GM19455 (cell line): ENCODE measurements at regions not wholly inside any gene's neighbourhood (a gene's known extent, or its start where the extent isn't known, plus 50 kb on each side); places are given as distances from the start of the nearest gene placed in this dataset.

ENCODE experiments used
- ATAC-seq: cut with Tn5 transposase; IDR thresholded peaks from one replicate; pipeline ENCODE4 v1.9.1; 2021; ENCODE audit not compliant: unreplicated experiment

- no peak for ATAC-seq
These were observed 1237.6 kb downstream of the EFNB2 start for GRCh38 chr13:105297839-105298238.

GRCh38 chr13:105291987-105292386 is 1243.5 kb downstream of the EFNB2 start:
- no peak for ATAC-seq

DNA sequence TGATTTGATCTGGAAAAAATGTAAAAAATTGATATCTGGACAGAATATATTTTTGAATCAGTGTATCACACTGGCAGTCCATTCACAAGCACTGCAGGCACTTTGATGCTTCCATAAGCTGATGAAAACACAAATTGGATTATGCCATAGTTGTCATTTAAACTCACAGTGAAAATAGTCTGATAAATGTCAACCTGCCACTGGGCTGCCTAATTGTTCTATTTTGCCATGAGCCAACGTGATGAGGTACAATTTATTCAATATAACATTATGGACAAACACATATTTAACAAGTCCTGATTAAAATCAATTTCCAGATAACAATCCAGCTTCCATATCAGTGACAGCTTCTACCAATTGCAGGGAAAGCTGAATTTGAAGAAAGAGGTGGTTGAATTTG is 1244.9 kb downstream of the EFNB2 start:
- ATAC-seq: no peak

- no peak for ATAC-seq
These were observed 1249.9 kb downstream of the EFNB2 start for GRCh38 chr13:105285526-105285925.

- no peak for ATAC-seq
These were observed 1252.8 kb downstream of the EFNB2 start for GRCh38 chr13:105282406-105283285.

GRCh38 chr13:105278943-105279381 is 1256.5 kb downstream of the EFNB2 start:
- ATAC-seq: no peak

DNA sequence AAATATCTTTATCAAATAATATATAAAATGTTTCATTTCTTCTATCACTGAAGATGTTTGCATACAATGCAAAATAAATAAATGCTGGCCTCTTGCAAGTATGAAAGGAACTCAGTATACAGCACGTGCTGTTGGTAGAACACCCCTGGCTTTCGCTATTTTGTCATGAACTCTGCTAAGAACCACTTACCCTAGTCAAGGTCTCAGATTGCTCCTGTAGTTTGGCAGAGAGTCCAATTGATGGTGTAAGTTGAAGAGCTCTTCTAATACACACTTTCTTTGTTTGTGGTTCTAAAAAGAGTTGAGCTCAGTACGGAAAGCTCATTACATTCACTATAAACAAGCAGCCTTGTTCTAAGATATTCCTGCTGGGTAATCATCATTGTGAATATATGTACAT is 1258.9 kb downstream of the EFNB2 start:
- no peak for ATAC-seq

DNA sequence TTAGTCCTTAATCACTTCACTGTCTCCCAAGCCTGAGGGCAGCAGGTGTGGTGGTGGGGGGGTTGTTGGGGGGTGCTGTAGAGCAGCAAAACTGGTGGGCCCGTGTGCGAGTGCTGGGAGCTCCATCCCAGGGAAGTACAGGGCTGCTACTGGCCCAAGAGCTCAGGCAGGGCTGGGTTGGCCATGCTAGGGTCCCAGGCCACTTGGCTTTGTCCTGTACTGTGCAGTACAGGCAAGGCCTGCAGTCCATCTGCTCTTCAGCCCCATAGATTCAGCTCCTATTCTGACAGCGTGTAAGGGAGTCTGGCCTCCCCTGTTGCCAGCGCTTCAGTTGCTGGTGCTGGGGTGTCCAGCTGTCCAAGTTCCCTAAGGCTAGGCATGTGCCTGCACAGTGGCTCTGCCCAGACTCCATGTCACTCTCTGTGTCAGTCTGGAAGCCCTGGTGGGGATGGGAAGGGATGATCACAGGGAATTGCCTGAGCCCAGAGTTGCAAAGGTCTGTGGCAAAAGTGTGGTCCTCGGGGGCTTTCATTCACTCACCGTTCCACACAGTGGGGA is 1261.7 kb downstream of the EFNB2 start:
- no peak for ATAC-seq

GRCh38 chr13:105272660-105273631 is 1262.5 kb downstream of the EFNB2 start:
- no peak for ATAC-seq

GRCh38 chr13:105266615-105267014 is 1268.8 kb downstream of the EFNB2 start:
- ATAC-seq: no peak

- ATAC-seq: no peak
These were observed 1272.9 kb downstream of the EFNB2 start for GRCh38 chr13:105262579-105262978.

- no peak for ATAC-seq
These were observed 1276.0 kb downstream of the EFNB2 start for GRCh38 chr13:105259426-105259825.

GRCh38 chr13:105255472-105255871 is 1280.0 kb downstream of the EFNB2 start:
- ATAC-seq: no peak

- ATAC-seq: no peak
These were observed 1284.2 kb downstream of the EFNB2 start for GRCh38 chr13:105251293-105251692.

GRCh38 chr13:105247830-105248229 is 1287.6 kb downstream of the EFNB2 start:
- no peak for ATAC-seq

- no peak for ATAC-seq
These were observed 1295.1 kb downstream of the EFNB2 start for GRCh38 chr13:105240371-105240770.

- ATAC-seq: no peak
These were observed 1303.0 kb downstream of the EFNB2 start for GRCh38 chr13:105232439-105232838.

DNA sequence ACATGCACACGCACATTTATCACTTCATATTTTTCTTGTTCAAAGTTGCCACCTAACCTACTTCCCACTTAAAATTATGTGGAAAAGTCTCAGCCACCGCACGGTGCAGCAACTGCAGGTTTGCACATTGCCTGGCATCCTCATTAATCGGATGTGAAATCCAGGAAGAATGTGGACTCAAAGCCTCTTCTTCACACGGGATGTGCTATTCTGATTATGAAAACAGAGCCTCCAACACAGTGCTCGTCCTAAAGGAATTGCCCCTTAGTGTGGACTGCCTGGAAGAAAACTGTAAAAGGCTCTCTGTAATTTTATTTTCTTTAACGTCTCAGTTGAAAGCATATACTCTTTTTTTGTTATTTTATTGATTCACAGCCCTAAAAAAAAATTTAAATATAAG is 1303.5 kb downstream of the EFNB2 start:
- ATAC-seq: no peak

DNA sequence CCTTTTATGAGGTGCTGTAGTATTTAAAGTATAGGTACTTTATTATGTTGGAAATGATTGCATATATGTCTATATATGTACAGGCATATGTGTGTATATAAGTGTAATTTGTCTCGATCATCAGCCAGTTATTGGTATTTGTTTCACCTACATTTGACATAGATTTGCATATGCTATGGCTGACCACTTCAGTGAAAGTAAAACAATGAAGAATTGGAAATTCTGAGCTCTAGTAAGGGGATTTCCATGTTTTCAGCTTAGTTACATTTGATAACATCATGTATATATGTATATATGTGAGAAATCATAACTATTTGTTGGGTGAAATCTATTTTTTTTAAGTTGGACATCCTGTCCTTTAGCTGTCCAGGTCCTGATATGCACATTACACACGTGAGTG is 1303.9 kb downstream of the EFNB2 start:
- ATAC-seq: no peak

DNA sequence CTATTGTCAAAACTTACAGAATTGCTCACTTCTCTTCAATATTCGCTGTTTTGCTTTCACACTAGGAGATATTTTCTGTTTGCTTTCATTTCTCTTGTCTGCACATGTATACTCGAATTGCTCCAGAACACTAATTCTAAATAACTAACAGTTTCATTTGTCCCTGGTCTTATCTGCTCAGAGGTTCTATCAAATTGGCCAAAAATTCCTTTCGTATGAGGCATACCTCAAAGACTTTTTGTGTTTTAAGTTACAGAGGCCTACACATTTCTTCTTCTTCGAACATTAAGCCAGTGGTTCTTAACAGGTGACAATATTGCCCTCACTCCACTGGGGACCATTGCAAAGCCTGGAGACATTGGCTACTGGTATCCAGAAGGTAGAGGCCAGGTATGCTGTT is 1314.6 kb downstream of the EFNB2 start:
- ATAC-seq: no peak

GRCh38 chr13:105220063-105220462 is 1315.4 kb downstream of the EFNB2 start:
- no peak for ATAC-seq
